ENCODE measurements at regions not wholly inside any gene's neighbourhood (a gene's known extent, or its start where the extent isn't known, plus 50 kb on each side); places are given as distances from the start of the nearest gene placed in this dataset.

- Mint-ChIP-seq H3K4me1 (no peaks in the 10 kb centered on the region), H3K27ac (no peak overlapping the region), H3K4me3 (no peak overlapping the region), H3K27me3 (ENCODE audit: low read depth in 2 of 2) (no peaks in the 10 kb centered on the region), H3K9me3 (no peaks in the 10 kb centered on the region), H3K36me3 (no peaks in the 10 kb centered on the region)
- no peaks in the 10 kb centered on the region for H3K36me3 ChIP-seq (ENCODE audit: control insufficient read depth, insufficient read depth, low read length)
- no peak for TF ChIP-seq CTCF (IDR thresholded peaks at IDR 0.05)
- H3K9me3 ChIP-seq (ENCODE audit: control insufficient read depth, insufficient read depth, low read length), result no peaks in the 10 kb centered on the region
- ATAC-seq (no peak), DNase-seq (no peak)
- no peak overlapping the region for H3K27ac ChIP-seq (ENCODE audit: low read length)
- H3K4me1 ChIP-seq (ENCODE audit: control insufficient read depth, insufficient read depth, low read length), result no peaks in the 10 kb centered on the region
- no peak overlapping the region for H3K4me3 ChIP-seq (ENCODE audit: low read length)
- no peaks in the 10 kb centered on the region for H3K27me3 ChIP-seq (ENCODE audit: control insufficient read depth, insufficient read depth, low read length)
- intact Hi-C loops (cut with micrococcal nuclease), result loop anchor here (2.0 kb wide), 1 partner anchor 694 kb away; no protein-coding TSS in a partner anchor
- 70% methylated on average over 1 of the region's 1 CpG for WGBS (ENCODE audit: insufficient coverage)
These were observed 330.6 kb upstream of the PMFBP1 start for GRCh38 chr16:72502594-72503005.

- WGBS (ENCODE audit: insufficient coverage), result 86% methylated on average over 1 of the region's 3 CpGs
- no peaks in the 10 kb centered on the region for H3K36me3 Mint-ChIP-seq
- no peaks in the 10 kb centered on the region for H3K27me3 ChIP-seq (ENCODE audit: control insufficient read depth, insufficient read depth, low read length)
- DNase-seq (peak in 1 of 2 donors; percentile 51), ATAC-seq (peak in 1 of 3 donors; percentile 47)
- intact Hi-C loops (cut with micrococcal nuclease), result loop anchor here (2.0 kb wide), 1 partner anchor 695 kb away; no protein-coding TSS in a partner anchor
- H3K4me1 ChIP-seq (ENCODE audit: control insufficient read depth, insufficient read depth, low read length), result no peaks in the 10 kb centered on the region
- H3K9me3 ChIP-seq (ENCODE audit: control insufficient read depth, insufficient read depth, low read length), result no peaks in the 10 kb centered on the region
- no peaks in the 10 kb centered on the region for H3K36me3 ChIP-seq (ENCODE audit: control insufficient read depth, insufficient read depth, low read length)
- no peak overlapping the region for H3K4me3 Mint-ChIP-seq
- no peak for TF ChIP-seq CTCF (IDR thresholded peaks at IDR 0.05)
- no peak overlapping the region for H3K4me3 ChIP-seq (ENCODE audit: low read length)
- no peaks in the 10 kb centered on the region for H3K9me3 Mint-ChIP-seq
- no peak overlapping the region for H3K27ac ChIP-seq (ENCODE audit: low read length)
- H3K27ac Mint-ChIP-seq, result no peak overlapping the region
- no peaks in the 10 kb centered on the region for H3K4me1 Mint-ChIP-seq
- no peaks in the 10 kb centered on the region for H3K27me3 Mint-ChIP-seq (ENCODE audit: low read depth in 2 of 2)
These were observed 330.0 kb upstream of the PMFBP1 start for GRCh38 chr16:72501739-72502593.

- Mint-ChIP-seq H3K27me3 (ENCODE audit: low read depth in 2 of 2) (no peaks in the 10 kb centered on the region), H3K27ac (no peak overlapping the region), H3K9me3 (no peaks in the 10 kb centered on the region), H3K4me1 (no peaks in the 10 kb centered on the region), H3K36me3 (no peaks in the 10 kb centered on the region), H3K4me3 (no peak overlapping the region)
- ATAC-seq (no peak), DNase-seq (no peak)
- Histone ChIP-seq H3K4me1 (ENCODE audit: control insufficient read depth, insufficient read depth, low read length) (no peaks in the 10 kb centered on the region), H3K9me3 (ENCODE audit: control insufficient read depth, insufficient read depth, low read length) (no peaks in the 10 kb centered on the region), H3K36me3 (ENCODE audit: control insufficient read depth, insufficient read depth, low read length) (no peaks in the 10 kb centered on the region), H3K27ac (ENCODE audit: low read length) (no peak overlapping the region), H3K27me3 (ENCODE audit: control insufficient read depth, insufficient read depth, low read length) (no peaks in the 10 kb centered on the region), H3K4me3 (ENCODE audit: low read length) (no peak overlapping the region)
- intact Hi-C loops (cut with micrococcal nuclease), result no loop called here
- 95% methylated on average over 5 of the region's 5 CpGs for WGBS (ENCODE audit: insufficient coverage)
- no peak for TF ChIP-seq CTCF (IDR thresholded peaks at IDR 0.05)
These were observed 328.6 kb upstream of the PMFBP1 start for GRCh38 chr16:72500545-72500944.
